ENCODE measurements at regions not wholly inside any gene's neighbourhood (a gene's known extent, or its start where the extent isn't known, plus 50 kb on each side); places are given as distances from the start of the nearest gene placed in this dataset.

GRCh38 chr3:86629511-86629910 lies 361.4 kb downstream of the VGLL3 start:
- DNase-seq: no peak
- Histone ChIP-seq H3K4me3 (no peak overlapping the region), H3K9me3 (no peaks in the 10 kb centered on the region), H3K36me3 (no peaks in the 10 kb centered on the region), H3K27me3 (replicated peaks in 1 of 7) (no peaks in the 10 kb centered on the region), H3K27ac (no peak overlapping the region), H3K4me1 (no peaks in the 10 kb centered on the region)
- TF ChIP-seq CTCF (IDR thresholded peaks at IDR 0.05 in 8 of 11, conservative IDR thresholded peaks at IDR 0.05 in 3 of 11) (no peak), POLR2AphosphoS5 (IDR thresholded peaks at IDR 0.05) (no peak), POLR2A (IDR thresholded peaks at IDR 0.05) (no peak)
- intact Hi-C loops (cut with DNase I; ENCODE audit: low total_unique reads): no loop called here
- 71 to 81% (median 74%) methylated on average over 4 of the region's 4 CpGs for WGBS, 5 donors

DNA sequence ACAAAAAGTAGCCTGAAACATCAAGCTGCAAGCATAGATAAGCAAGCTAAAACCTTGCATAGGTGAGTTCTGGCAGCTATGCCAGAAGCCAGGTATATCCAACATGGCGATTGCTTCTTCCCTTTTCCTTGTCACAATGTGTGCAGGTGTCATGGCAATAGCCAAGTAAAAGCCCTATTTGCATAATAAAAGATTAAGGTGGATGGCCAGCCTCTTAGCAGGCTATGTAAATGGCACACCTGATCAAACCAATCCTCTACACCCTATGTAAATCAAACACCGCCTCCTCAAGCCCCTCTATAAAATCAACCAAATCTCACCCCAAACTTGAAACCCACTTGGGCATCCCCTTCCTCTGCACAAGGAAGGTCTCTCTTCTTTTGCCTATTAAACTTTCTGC lies 366.8 kb downstream of the VGLL3 start:
- no peak for DNase-seq
- WGBS, 5 donors: 86 to 100% (median 89%) methylated on average over 2 of the region's 2 CpGs
- H3K9me3 ChIP-seq: peaks cover 0 to 19% (median 2%) of the 10 kb centered on the region in 8 donors
- H3K4me3 ChIP-seq: no peak overlapping the region
- no peak for TF ChIP-seq CTCF (IDR thresholded peaks at IDR 0.05 in 8 of 11, conservative IDR thresholded peaks at IDR 0.05 in 3 of 11)
- no peak for TF ChIP-seq POLR2A (IDR thresholded peaks at IDR 0.05)
- no peak for TF ChIP-seq POLR2AphosphoS5 (IDR thresholded peaks at IDR 0.05)
- intact Hi-C loops (cut with DNase I; ENCODE audit: low total_unique reads): no loop called here
- H3K4me1 ChIP-seq: no peaks in the 10 kb centered on the region
- H3K27me3 ChIP-seq (replicated peaks in 1 of 7): no peaks in the 10 kb centered on the region
- no peak overlapping the region for H3K27ac ChIP-seq
- no peaks in the 10 kb centered on the region for H3K36me3 ChIP-seq

DNA sequence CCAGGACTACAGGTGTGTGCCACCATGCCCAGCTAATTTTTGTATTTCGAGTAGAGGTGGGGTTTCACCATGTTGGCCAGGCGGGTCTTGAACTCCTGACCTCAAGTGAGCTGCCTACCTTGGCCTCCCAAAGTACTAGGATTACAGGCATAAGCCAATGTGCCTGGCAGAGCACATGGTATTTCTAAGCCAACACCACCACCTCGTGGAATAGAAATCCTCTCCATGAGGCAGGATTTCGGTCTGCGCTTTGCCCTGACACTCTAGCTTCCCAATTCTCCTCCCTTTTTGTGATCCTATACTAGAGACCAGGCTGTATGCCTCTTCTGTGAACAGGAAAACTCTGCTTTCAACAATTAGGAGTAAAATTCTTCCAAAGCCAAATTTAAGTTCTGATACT lies 372.2 kb downstream of the VGLL3 start:
- Histone ChIP-seq H3K4me1 (no peaks in the 10 kb centered on the region), H3K4me3 (no peak overlapping the region), H3K27ac (no peak overlapping the region), H3K27me3 (replicated peaks in 1 of 7) (no peaks in the 10 kb centered on the region), H3K9me3 (peaks cover 0 to 52% (median 30%) of the 10 kb centered on the region in 8 donors), H3K36me3 (no peaks in the 10 kb centered on the region)
- intact Hi-C loops (cut with DNase I; ENCODE audit: low total_unique reads): no loop called here
- whole genome bisulfite sequencing, 5 donors: 60 to 73% (median 66%) methylated on average over 5 of the region's 5 CpGs
- TF ChIP-seq CTCF (IDR thresholded peaks at IDR 0.05 in 8 of 11, conservative IDR thresholded peaks at IDR 0.05 in 3 of 11): no peak
- TF ChIP-seq POLR2AphosphoS5 (IDR thresholded peaks at IDR 0.05): no peak
- no peak for TF ChIP-seq POLR2A (IDR thresholded peaks at IDR 0.05)
- no peak for DNase-seq

GRCh38 chr3:86605166-86605565 lies 385.8 kb downstream of the VGLL3 start:
- intact Hi-C loops (cut with DNase I; ENCODE audit: low total_unique reads): no loop called here
- Histone ChIP-seq H3K4me3 (no peak overlapping the region), H3K27ac (no peak overlapping the region), H3K36me3 (no peaks in the 10 kb centered on the region), H3K9me3 (peaks cover 0 to 26% (median 14%) of the 10 kb centered on the region in 8 donors), H3K4me1 (no peaks in the 10 kb centered on the region), H3K27me3 (replicated peaks in 1 of 7) (no peaks in the 10 kb centered on the region)
- whole genome bisulfite sequencing, 5 donors: 62 to 80% (median 69%) methylated on average over 2 of the region's 2 CpGs
- DNase-seq: no peak
- TF ChIP-seq POLR2AphosphoS5 (IDR thresholded peaks at IDR 0.05) (no peak), CTCF (IDR thresholded peaks at IDR 0.05 in 8 of 11, conservative IDR thresholded peaks at IDR 0.05 in 3 of 11) (no peak), POLR2A (IDR thresholded peaks at IDR 0.05) (no peak)
